NCI-H1694 (cell line): ENCODE measurements at regions not wholly inside any gene's neighbourhood (a gene's known extent, or its start where the extent isn't known, plus 50 kb on each side); places are given as distances from the start of the nearest gene placed in this dataset.

Source experiments
- DNase-seq: peaks from one replicate; lab custom pipeline; 2025; lab: John Stamatoyannopoulos, UW

DNA sequence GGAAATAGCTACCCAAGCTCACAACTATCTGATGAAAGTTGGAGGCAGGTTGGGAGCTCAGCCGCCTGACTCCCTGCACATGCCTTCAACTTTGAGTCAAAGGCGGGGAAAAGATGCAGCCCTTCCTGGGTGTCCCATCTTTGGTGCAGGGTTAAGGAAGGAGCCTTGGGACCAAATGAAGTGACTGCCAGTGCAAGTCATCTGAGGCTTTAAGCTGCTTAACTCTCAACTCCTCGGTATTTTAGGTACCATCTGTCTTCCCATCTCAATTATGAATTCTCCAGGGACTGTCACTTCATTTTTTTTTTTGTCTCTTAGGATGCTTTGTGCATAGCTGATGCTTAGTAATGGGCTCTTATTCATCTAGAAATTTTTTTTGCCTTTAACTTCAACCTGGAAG lies 408.8 kb upstream of the C2CD4B start:
- no peak for DNase-seq

DNA sequence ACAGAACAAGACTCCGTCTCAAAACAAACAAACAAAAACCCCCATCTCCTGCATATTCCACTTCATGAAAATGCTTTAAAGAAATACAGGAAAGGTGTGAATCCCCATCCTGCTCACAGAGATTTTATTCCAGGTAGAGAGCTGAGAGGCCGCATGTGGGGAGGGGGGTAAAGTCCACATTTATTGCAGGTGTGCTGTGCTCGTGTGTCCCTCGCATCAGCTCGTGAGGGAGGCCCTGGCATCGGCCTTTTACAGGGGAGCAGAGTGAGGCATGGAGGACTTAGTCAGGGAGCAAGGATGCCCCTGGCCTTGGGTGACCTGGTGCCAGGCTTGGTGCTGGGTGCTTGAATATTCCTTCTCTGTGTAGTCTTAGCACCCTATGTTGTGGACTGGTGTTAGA lies 413.5 kb upstream of the C2CD4B start:
- no peak for DNase-seq

DNA sequence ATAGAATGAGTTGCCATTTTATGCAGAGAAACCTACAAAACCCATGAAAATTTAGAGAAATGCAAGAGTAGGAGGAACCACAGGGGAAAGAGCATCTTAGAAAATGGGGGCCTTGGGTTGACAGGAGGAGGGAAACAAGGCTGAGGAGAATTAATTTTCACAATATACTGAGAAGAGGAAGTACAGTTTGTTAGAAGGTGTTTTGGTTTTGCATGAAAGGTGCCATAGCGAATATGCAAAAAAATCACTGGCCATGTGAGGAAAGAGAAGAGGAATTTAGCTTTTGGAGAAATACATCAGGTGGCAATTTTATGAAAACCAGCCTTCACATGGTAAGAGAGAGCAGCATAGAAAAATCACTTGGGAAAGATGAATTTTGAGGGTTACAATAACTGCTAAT lies 413.9 kb upstream of the C2CD4B start:
- DNase-seq, result no peak

DNA sequence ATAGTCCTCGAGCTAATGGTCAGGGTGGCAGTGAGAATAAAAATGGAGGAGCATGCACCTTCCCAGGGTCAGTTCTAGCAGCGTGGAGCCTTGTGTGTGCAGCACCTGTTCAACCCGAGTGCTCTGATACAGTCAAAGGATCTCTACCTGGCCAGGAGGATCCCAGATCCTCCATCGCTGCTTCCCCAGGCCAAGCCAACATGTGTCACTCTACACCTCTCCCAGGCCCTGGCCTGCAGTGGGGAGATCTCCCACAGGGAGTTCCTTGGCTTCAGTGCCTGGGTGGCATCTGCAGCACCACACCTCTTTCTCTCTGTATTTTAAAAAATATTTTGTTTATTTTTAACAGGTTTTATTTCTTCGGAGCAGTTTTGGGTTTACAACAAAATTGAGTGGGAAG lies 414.8 kb upstream of the C2CD4B start:
- no peak for DNase-seq

DNA sequence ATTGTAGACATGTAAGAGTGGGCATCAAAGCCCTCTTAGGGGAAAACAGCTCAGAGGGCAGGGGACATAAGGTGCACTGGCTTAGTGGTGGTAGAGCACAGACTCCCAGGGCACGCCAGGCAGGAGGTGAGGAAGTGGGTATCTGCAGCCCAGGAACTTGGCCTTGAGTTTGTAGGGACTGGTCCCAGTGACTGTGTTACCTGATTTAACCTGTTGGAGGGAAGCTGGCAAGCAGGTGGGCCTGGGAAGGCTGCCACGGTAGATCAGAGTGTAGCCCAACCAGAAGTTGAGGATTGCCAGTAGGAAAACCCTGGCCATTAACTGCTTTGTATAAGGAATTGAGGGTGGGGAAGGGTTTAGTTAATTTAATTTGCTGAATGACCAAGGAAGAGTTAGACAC lies 417.5 kb upstream of the C2CD4B start:
- no peak for DNase-seq

DNA sequence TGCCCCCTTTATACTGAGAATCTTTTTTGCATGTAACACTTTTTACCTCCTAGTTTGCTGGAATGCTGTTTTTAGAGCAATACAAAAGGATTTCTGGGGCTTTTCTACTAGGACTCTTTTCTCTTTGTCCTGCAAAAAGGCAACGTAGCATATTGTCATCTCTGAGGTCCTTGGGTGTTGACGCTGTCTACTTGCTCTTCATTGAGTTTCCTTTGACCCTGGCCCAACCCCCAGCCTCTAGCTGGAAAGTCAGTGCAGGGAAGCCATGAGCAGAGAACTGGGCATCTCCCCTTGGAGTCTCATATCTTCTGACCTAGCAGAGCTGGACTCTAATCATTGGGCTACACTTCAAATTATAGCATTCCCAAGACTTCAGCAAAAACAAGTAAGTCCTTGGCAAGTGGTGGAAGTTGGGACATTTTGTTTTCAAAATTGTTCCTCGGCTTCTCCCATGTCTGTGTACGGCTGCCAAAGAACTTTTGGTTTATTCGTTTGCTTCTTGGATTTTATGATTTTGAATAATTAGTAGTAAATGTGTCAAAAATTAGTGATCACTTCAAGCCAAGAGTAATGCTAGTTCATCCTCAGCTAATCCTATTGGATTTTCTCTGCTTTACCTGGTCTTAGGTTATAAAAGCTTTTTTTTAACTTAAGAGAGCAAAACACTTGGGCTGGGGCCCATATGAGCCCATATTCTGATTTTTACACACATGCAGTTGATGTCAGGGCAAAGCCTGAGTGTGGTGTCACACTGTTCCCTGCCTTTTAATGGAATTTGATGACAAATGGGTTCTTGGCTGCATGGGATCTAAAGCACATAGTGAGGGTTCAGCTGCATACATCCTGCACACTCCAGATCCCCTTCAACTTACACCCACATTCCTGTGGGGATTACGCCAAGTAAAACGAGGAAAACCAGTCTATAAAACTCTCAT lies 419.5 kb upstream of the C2CD4B start:
- no peak for DNase-seq

DNA sequence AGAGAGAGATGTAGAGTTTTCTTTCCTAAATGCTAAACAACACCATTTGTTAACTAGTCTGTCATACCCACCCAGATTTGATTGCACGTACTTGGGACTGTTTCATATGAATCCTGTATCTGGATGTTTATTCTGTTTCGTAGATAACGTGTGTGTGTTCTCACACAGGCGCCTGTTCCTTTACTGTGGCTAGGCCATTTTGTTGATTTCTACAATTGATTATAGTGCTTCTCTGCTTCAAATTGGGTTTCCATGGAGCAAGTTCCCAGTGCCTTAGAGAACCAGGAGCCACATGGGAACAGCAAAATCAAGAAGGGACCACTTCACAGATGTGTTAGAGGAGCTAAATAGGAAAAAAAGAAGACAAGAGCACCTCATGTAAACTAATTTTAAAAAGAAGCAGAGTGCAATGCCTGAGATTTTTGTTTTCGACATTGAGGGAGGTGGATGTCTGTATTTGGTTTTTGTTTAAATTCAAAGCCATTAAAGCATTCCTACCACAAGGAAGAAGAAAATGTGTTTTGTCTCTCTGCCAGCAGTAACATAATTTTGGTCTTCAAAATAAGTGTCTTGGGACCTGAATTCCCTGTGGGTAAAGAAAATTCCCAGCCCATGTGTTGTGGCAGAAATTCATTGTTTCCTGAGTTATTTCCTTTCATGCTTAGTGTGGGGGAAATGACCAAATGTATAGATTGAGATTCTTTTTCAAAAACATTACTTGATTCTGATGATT lies 424.0 kb upstream of the C2CD4B start:
- no peak for DNase-seq

DNA sequence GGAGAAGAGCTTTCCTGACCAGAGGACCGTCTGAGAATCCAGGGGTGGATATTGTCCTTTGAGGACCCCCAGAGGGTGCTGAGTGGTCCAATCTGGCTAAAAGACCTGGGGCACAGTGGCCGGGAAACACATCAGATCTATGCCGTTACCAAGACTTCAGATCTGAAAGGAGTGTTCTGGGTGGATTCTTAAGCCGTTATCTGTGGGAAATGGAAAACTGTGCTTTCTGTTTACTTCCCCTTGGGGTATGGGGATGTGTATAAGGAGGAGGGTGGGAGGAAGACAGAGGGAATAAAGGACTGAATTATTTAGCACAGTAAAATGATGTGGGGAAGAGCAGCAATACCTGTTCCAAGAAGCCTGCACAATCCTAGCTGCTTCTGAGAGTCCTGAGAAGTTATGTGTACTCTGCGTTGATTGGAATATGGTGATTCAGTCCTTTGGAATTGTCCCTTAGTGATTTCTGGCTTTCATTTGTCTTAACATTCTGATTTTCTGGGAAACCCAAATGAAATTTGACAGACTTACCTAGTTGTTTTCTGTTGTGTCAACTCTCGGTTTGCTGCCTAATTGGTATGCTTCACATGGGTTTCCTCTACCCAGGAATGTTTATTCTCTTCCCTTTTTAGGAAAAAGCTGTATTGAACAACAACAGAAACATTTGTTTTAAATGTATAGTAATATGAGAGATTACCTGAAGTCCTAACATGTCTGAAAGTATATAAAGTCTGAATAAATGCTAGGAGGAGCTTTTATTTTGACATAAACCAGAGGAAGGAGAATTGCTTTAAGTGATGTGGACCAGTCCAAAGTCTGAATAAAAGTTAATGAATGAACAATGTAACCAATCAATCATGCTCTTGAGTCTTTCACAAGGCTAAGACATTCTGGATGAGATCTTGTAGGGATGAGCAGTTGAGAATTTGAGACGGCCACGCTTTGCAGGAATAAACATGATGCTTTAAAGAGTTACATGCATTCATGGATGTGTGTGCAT lies 427.1 kb upstream of the C2CD4B start:
- no peak for DNase-seq

DNA sequence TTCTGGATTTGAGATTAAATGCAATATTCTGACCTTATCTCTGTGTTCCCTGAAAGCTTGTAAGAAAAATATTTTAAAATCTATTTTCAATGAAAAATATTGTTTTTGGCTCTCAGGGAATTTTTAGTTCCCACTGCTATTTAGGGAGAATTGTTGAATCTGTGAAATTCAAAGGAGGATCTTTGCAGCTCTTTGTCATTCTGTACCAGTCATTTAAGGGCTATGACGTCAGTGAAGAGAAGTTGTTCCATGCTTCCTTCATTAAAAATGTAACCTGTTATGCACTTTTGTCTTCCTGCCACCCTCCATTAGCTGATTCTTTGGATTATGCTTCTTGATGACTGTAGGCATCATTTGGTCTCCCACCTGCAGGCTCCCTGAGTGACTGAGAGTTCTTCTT lies 427.8 kb upstream of the C2CD4B start:
- no peak for DNase-seq

DNA sequence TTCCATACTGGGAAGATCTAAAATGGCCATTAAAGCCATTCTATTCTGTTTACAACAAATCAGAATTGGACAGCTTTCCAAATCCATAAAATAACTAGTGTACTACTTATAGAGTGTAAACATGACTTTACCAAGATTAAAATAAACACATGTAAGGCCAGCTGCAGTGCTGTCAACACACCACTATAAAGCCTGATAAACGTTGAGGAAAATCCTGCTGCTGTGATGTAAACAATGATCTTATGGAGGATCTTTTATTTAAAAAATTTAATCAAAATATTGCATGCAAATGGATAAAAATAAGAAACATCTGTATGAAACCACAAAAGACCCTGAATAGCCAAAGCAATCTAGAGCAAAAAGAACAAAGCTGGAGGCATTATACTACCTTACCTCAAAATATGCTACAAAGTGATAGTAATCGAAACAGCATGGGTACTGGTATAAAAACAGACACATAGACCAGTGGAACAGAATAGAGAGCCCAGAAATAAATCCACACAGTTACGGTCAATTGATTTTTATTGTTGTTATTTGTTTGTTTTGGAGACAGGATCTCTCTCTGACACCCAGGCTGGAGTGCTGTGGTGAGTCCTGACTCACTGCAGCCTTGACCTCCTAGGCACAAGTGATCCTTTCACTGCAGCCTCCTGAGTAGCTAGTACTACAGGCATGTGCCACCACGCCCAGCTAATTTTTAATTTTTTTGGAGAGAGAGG lies 428.8 kb upstream of the C2CD4B start:
- no peak for DNase-seq

DNA sequence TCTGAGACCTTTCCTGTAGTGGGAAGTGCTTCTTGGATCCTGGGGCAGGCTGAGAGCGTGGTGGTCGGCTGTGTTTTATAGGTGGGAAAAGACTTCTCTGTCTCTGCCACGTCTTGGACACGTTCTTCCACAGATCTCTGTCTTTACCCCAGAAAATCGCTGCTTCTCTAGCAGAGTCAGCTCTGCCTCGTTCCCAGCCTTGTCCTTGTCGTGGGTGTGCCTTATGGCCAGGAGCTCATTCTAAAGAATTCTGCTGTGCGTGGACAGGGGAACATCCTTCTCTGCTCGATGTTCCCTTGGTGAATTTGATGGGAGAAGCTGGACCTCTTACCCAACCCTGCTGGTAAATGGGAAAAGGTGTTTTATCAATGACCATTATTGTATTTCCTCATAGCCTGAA lies 433.1 kb upstream of the C2CD4B start:
- DNase-seq, result no peak

DNA sequence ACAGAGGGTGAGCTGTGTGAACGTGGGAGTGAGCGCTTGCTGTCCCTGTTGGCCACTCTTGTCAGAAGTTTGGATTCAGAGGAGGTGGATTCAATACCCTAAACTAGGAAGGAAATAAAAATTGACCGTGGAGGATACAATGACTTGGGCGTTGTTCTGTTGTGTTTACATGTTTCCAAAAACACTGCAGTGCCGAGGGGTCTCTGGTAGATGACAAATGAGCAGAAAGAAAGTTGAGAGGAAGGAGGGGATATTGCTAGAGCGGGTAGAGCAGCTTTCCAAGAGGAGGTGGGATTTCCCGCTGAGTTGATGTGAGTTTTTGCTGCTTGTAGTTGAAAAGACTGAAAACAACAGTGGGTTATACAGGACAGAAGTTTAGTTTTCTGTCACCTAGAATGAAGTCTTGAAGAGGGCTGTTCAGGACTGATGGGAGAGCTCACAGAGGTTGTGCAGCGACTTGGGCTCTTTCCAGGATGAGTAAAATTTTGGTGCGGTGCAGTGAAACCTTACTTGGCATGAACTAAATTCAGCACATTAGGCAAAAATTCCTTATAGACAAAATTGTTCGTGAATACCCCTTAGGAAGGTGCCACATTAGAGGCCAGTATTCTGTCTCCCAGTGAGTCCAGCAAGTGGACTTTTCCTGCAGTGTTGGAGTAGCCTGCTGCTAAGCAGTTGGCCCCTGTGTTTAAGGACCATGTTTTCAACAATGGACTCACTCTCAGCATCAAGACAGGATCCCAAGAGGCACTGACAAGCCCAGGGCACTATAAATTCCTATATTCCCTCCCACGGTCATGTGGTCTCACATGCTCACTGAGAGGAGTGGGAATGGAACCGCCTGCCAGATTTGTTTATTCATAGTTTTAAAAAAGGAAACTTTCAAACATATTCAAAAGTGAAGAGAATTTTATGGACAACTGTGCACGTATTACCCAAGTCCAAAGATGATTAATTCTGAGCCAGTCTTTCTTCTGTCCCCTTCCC lies 435.0 kb upstream of the C2CD4B start:
- no peak for DNase-seq

DNA sequence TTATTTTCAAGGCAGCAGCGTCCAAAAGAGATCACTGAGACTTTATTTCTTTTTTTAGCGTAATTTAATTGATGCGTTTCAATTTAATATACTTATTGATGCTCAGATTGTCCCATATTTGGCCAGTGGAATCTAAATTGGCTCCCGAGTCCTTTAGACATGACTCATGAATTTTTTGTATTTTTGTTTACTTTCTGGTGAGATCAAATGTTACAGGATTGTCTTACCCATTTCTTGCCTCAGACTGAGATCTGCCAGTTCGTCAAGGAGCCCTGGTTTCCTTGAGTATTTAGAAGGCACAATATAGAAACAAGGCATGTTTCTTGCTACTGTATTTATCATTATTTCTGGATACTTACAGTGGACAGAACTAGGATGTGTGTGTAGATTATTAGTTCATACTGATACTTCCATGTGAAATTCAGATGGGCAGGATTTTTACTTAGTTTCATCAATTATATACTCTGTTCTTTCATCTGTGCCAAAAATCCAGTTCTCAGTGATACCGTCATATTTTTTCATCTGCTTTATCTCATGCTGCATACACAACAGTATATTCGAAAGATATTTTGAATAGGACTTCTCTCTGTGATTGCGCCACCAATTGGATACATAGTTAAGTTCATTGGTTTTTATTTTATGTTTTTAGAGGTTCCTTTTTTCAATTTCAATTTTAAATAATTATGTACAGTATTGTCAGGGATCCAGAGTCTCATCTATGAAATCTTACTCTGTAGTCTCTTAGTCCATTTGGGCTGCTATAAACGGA lies 436.9 kb upstream of the C2CD4B start:
- DNase-seq, result no peak

DNA sequence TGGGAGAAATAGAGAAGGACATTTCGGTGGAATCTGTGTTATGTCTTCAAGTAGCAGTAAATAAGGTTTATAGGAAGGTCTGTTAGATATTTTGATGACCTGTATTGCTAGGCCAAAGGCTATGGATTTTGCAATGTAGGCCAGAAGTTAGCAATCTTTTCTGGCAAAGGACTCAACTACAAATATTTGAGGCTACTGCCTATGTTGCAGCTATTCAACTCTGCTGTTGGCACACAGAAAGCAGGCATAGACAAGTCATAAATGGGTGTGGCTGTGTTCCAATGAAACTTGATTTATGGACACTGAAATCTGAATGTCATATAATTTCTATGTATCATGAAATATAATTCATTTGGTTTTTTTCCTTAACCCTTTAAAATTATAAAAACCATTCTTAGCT lies 438.7 kb upstream of the C2CD4B start:
- DNase-seq, result no peak

DNA sequence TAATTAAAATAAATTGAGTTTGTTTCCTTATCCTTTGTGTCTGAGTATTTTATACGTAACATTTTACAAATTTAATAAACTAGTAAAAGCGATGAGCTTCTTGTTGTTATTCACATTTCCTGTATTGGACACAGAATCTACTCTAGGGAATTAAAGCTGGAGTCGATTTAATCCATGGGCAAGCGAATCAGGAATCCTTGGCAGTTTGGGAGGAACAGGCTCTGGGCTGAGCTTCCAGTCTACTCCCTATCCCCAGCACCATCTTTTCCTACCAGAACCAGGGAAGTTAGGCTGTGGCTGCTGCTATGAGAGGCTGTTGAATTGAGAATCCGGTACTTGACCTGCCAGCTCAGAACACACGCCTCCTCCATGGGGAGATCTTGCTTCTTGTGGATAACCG lies 437.3 kb upstream of the TPM1 start:
- DNase-seq, result no peak

DNA sequence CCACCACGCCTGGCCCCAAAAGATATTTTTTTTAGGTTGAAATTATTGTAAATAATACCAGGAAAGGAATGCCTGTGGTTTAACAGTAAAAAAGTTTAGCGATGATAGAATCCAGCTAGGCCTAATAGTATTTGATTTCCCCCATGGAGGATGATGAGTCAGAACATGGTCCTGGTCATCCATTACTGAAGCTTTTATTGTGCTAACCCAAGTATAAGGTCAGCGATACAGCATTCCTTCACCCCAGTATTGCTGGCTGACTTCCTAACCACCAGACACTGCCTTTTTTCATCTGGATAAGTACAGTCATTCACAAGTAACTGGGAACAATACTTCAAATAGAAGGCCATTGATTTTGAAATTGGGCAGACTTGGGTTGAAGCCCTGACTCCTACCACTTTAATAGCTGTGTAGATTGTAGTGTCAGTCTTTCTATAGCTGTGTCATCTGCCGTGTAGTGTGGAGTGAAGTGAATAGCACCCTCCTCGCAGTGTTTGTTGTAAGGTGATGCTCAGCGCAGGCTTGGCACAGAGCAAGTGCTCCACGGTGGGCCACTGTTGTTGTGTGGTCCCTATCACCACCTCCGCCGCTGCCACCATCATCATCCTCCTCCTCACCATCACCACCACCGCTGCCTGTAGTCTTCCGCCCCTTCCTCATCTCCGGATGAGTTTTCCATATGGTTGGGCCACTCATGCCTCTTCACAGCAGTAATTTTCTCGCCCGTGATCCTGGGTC lies 436.0 kb upstream of the TPM1 start:
- DNase-seq, result no peak

DNA sequence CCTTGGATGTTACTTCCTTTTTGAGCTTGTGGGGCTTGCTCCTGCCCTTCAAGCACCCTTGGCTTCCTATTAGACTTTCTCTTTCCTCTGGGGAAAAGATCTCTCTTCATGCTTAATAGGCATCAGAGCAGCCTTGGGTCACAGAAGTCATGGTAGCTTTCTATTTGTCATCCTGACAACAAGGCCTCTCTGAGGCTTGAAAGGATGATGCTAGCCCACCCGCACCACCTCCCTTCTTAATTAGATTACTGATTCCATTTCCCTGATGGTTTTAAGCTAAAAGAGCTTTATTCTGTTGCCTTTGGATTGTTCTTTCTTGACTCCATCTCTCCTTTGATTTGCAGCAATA lies 435.5 kb upstream of the TPM1 start:
- no peak for DNase-seq

DNA sequence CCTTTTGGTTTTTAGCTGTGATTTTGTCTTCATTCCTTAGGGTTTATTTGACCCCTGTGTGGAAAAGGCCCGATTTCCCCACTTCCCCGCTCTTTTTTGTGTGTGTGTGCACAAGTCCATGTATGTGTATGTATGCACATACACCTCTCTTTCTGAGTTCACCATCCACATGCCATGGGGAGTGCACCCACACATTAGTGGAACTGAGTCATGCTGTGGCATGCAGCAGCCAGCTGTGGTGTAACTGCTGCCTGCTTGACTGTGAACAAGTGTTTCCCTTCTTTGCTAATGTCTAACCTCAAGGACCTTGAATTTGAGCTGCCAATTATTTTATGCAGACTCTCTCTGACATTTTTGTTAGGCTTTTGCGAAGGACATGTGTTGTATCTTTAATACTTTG lies 434.9 kb upstream of the TPM1 start:
- DNase-seq, result no peak

DNA sequence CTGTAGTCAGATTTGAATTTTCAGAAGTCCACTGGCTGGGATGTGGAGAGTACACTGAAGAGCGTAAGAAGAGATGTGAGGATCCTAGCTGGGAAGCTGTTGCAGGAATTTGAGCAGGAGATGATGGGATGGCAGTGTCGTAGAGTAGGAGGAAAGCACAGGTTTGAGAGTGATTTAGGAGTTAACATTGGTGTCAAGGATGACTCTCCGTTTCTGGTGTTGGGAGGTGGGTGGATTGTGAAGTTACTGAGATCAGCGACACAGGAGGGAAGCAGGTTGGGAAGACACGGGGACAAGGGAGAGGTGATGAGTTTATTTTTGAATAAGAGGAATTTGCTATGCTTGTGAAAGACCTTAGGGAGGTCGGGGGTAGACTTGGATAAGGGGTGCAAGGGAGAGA lies 434.2 kb upstream of the TPM1 start:
- no peak for DNase-seq
